A549 (cell line): ENCODE measurements at regions not wholly inside any gene's neighbourhood (a gene's known extent, or its start where the extent isn't known, plus 50 kb on each side); places are given as distances from the start of the nearest gene placed in this dataset.

ENCODE experiments used
- CEBPB ChIP-seq, 2 experiments: fragments of >200 bp in 1 of 2; sonication (Bioruptor Twin) in 1 of 2; formaldehyde crosslinking in 1 of 2; IDR thresholded peaks; 2 replicates each; pipeline ENCODE4 v1.6.1; 2012 to 2016
- CTCF ChIP-seq: fragments of >200 bp; sonication (Bioruptor Twin); formaldehyde crosslinking; IDR thresholded peaks from 3 replicates; pipeline ENCODE4 v1.5.1; 2016
- JUN ChIP-seq, 2 experiments: fragments of >200 bp; sonication (Bioruptor Twin); formaldehyde crosslinking; IDR thresholded peaks; 2 replicates in 1 of 2; 3 replicates in 1 of 2; pipeline ENCODE4 v1.6.1; 2016 to 2017
- MAX ChIP-seq: IDR thresholded peaks from 2 replicates; pipeline ENCODE4 v1.6.1; 2012

- no peak for TF ChIP-seq CTCF
- no peak for TF ChIP-seq MAX
- TF ChIP-seq JUN (IDR thresholded peaks at IDR 0.05), result no peak
- TF ChIP-seq CEBPB (IDR thresholded peaks at IDR 0.05), result no peak
Observed at GRCh38 chr2:34519659-34520058, 920.6 kb upstream of the FAM98A start.
